ENCODE measurements at regions not wholly inside any gene's neighbourhood (a gene's known extent, or its start where the extent isn't known, plus 50 kb on each side); places are given as distances from the start of the nearest gene placed in this dataset.

DNA sequence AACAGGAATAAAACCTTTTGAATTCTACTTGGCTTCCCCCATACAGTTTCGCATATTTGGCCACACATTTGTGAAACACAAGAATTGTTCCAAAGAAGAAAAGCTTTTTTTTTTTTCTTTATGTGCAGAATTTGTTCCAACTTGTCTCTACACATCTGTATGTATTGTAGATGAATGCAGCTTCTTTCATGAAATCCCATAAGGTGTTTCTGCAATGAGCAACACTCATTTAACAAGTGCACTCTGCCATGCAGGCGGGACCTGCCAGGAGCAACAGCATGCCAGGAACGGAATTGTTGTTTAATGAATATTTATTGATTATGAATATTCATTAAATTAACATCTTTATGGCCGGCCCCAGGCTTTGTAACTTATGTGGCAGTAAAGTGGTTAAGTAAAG is 1075.0 kb downstream of the TTLL7 start:
- DNase-seq = no peak

DNA sequence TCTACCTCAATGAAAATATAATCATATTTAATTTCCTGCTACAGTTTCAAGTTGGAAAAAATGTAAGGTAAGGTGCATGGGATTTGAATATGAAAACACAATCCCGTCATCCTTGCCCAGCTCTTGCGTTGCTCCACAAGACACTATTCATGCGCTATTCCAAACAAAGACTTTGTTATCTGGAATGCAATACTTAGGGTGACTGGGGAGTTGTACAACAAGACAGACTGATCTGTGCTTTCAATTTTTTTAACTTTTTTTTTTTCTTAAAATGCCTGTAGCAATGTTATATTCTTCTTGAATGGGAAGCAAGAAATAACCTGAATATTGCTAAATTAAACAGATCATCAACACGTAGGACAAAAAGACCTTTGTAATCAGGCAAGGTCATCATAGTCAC is 1077.2 kb downstream of the TTLL7 start:
- DNase-seq = no peak

DNA sequence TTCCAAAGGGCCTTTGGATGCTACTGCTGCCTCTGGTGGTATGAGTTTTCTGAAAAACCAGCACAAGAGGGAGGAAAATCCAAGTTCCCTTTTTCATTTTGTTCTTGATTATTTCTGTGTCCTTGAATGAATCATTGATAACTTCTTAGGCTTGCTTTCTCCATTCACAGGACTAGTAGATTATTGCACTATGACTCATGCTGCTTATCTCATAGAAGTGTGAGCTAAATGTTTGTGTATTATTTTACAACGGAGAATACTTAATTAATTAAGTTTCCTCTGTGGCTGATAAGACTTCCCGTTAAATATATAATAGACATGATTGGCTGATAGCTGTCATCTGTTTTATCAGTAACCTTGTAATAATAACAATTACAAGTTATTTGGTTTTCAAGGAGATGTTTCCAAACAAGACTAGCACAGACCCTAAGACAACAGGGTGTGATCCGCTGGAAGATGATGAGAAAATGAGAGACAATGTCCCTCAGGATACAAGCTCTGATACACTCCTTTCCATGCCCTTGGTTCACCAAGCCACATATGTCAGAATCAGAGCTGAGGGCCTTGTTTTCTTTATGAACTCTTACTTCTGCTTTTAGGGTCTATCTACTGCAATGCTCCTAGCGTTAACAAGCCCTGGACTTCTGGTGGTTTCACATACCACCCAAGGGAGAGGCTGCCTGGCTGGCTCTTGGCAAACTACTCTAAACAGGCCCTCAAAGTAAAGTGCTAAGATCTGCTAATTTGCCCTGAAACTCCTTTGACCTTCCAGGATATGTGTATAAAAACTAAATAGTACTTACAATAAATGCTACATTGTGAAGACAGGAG is 1078.3 kb downstream of the TTLL7 start:
- DNase-seq = no peak

DNA sequence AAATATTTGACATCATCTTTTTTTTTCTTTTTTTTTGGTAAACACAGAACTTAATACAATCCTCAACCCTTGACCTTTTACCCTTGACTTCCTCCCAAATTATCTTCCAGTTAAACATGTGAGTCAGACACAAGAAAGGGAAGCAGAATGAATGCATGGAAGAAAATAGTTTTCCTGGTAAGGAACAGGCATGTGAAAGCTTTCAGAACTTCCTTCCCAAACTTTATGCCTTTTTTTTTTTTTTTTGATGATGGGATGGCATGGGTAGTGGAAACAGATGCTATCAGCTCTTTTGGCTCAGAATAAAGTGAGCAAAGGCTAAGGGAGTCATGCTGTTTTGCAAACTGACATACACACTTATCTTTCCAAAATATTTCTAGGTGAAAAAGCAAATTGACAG is 1079.1 kb downstream of the TTLL7 start:
- DNase-seq = no peak

DNA sequence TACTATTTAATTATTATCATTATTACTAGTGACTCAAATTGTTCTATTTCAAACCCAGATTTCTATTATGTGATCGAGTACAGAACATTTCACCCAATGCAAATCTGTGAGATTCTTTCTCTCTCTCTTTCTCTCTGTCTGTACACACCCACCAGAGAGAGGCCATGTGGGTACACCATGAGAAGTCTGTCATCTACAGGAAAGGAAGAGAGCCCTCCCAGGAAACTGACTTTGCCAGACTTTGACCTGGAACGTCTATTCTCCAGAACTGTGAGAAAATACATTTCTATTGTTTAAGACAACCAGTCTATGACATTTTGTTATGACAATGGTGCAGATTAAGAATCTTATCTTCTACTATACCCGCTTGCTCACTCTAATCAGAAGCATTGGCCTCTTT is 1091.6 kb downstream of the TTLL7 start:
- no peak for DNase-seq

DNA sequence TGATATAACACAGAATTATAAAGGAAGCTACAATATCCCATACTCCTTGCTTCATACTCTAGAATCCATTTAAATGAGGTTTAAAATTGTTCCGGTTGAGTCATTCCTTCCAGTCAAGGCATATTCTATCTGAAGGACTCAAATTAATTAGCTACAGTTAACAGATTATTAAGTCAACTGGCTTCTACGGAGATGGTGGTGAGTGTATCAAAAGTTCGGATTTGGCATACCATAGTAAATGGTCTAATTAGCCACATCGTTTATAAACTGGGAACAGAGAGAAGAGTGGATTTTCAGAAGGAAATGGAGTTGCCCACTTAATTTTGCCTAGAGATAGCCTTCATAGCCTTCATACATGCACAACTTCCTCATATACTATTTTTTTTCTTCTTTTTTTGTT is 1095.3 kb downstream of the TTLL7 start:
- no peak for DNase-seq

DNA sequence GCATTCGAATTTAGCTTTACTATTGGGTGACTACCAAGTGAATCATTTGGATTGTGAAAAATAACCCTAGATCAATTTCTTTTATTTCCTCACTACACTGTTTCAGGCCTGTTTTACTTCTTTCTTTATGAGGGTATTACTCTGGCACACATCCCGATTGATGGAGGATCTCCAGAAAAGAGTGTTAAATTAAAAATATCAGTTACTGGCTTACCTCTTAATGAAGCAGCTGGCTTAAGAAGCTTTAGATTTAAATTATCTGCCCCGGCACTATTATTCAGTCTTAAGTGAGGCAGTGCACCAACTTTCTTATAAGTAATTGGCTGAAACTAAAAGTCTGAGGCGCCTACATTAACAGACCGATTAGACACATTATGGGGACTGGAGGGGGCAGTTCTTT is 1097.4 kb downstream of the TTLL7 start:
- no peak for DNase-seq

DNA sequence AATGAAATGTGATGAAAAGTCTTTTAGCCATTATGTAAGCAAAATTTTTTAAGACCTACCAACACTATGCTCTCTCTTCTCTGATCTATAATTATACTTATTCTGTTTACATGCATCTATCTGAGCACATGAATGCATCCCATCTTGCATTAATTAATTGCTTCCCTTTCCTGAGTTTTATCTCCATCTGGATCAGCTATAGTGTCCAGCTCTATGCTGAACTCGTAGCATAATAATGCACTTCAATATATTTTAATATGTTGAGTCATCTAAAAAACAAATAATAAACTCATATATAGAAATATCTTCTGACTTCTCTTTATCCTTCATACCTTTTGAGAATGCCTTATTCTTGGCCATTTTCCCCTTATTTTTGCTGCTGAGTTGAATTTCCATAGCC is 1097.8 kb downstream of the TTLL7 start:
- no peak for DNase-seq

DNA sequence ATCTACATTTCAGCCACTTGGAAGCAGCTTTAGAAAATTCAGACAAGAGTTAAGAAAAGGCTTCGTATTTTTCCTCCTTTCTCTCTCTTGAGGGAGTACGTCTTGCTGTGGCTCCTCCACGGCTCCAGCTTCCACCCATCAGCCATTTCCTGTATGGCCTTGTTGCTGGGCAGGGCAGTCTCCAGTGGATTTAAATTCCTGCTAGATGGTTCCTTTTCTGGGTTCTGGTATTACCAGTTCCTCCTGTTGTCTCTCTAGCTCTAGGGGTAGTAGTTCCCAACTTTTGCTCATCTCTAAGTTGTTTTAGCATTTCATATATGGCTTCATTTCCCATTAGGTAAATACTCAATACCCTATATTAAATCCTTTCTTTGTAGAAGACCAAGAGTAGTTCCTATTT is 1098.3 kb downstream of the ADGRL2 start:
- no peak for DNase-seq

DNA sequence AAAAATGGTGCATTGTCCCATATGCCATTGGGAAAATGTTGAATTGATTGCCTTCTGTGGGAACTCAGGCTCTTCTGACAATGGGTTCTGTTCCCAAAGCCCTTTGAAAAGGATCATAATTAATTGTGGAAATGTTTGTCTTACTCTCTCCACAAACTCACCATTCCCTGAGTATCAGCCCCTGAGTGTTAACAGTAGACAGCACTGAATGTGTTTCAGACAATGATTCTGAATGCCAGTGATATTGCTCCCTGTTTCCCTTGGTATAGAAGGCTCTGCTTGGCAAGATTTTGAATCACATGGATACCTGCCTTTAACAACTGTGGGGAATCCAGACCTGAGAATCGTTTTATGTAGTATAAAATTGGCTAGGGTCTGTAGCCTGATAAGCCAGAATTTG is 1096.8 kb downstream of the ADGRL2 start:
- no peak for DNase-seq

DNA sequence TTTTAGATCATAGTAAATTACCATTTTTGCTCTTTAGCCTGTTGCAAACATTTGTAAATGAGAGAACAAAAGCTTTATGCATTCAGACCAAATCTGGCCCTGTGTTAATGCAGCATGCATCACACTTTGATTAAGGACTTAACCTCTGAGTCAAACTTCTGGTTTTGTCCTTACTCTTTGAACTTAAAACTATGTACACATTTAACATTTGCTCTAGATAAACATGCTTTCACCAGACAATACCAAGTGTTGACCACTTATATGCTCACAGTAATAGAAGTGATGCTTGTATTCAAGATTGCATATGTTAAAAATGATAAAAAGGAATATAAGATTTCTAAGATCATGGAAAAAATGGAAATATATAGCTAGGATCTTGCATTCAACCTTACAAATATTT is 1095.3 kb downstream of the ADGRL2 start:
- no peak for DNase-seq

DNA sequence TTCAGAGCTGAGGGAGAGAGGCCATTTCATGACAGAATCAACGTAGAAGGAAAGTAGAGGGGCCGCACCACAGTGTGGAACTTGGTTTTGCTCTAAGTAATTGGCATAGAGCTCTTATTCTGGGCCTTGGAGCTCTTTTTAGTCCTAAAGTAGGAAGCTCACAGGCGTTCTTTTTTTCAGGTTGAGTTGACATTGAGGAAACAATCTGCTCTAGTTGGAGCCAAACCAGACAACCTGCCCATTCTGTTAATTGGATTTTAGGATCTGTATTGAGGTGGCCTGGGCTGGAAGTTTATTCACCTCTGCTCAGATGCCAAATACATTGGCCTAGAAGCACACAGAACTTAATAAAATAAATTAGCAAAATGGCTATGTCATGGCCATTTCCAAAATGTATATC is 1093.9 kb downstream of the ADGRL2 start:
- DNase-seq = no peak

DNA sequence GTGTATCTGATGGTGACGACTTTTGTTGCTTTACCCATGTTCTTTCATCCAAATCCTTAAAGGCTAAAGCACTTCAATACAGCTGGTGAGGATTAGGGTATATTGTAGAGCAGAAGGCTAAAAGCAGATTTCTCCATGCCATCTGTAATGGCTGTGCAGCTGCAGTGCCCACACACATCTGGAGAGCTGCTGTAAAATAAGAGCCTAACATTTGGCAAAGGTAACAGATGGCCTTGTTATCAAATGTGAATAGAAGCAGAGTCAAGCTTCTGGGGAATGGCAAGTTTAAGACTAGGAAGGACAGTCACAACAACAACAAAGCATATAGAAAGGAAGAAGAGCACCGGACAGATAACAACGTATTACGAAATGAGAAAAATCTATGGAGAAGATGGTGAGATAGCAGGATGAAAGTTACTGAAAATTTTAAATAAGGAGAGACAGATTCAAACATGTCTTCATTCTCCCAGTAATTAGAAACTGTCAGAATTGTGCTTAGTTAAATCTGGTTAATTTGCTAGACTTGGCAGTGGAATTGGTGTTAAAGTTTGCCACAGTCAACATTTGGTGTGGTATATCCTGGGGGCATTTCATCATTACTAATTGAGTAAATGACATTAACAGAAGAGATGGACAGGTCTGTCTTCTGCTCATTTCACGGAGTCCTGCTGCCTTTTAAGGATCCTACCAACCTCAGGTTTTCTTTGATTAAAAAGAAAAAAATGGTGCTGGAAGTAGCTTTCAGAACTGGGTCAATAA is 1093.2 kb downstream of the ADGRL2 start:
- DNase-seq = no peak

DNA sequence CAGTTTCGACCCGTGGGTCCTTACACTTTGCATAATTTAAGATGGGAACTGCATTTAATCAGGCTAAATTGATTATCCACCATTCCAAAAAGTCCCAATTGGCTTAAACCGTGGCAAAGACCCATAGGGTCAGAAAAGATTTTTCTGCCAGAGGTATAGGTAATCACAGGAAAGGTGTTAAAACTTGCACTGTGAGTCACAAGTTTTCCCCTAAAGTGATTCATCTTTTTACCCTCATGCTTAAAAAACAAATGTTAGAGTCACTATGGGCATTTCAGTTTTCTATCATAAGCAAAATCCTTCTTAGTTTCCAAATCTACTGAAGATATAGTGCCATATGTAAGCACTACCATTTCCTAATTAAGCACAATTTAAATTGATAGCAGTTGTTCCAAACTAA is 1079.8 kb downstream of the ADGRL2 start:
- DNase-seq = no peak

DNA sequence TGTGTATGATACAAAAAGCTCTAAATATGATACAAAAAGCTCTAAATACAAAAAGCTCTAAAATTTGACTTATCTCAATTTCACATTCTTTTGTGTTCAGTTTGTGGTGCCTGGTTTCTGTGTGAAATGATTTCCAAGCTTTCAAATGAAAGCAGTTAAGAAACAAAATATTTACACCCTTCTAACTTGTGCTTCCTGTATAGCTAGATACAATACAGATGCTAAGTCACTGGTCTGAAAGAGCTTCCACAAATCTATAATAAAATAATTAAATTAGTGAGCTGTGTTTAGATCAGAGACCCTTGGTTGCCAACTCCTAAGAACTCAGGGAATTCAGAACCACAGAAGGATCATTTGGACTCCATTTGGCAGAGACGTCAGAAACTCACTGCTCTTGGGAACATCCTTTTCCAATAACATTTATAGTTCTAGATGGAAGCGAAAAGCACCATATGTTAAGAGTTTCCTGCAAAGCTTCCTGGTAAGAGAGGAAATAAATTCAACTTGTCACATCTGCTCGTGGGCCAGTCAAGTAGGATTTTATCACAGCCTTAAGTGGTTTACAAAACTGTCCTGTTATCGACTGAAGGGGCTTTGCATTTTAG is 1079.1 kb downstream of the ADGRL2 start:
- DNase-seq = no peak

DNA sequence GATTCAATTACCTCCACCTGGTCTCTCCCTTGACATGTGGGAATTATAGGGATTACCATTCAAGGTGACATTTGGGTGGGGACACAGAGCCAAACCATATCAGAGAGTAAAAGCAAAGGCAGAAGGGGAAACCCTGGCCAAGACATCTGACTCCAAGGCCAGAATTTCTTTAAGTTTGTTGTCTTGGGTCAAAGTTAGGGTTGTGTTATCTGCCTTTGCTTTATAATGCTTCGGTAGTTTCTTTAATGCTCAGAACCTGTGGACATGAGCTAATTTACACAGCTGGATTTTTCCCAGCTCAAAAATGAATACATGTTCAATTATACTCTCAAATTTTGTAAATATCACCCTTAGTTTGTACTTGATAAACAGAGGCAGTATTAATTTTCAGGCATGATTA is 1074.4 kb downstream of the ADGRL2 start:
- DNase-seq = no peak

DNA sequence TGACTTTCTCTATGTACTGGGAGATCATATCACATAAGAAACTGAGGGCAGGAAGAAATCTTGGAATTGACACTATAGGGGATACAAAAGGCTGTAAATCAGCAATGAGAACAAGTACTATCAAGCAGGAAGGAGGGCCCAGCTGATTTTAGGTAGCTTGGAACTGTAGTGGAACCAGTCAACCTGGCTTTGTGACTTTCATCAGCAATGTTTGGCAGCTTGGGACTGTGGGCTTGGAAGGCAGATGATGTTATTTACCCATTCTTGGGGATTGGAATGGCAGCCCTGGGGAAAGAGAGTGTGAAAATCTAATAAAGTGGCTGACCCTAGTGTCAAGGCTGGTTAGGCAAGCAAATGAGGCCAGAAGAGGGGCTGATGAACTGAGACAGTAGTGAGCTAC is 1073.3 kb downstream of the ADGRL2 start:
- DNase-seq = no peak

DNA sequence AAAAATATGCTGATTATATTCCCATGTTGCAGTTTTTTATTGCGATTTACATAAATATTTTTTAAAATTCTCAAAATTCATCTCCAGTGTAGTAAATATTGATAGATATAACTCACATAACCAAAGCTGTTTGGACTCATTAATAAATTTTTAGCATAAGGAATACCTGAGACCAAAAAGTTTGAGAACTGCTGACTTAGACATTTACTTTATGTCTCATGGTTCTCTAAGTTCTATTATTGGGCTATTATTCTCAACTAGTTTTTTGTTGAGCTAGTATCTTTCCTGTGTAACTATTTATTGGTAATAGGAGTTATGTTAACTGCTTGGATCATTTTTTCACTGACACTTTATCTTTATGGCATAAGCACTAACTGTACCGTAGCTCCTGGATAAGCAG is 1069.6 kb downstream of the ADGRL2 start:
- no peak for DNase-seq

DNA sequence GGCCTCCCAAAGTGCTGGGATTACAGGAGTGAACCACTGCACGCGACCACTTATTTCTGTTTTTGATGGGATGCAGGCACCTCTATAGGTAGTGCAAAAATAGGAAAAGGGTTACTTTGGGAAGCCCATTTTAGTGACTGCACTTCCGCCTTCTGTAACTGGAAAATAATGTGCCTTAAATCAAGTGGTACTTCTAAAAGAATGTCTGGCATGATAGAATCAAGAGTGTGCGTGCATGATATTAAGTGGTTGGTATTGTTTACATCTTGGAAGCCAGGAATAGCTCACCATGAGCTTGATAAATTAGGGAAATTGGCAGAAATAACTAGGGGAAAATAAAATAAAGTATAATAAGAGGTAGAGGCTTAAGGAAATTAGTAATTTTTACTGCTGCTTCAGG is 1067.0 kb downstream of the ADGRL2 start:
- no peak for DNase-seq

DNA sequence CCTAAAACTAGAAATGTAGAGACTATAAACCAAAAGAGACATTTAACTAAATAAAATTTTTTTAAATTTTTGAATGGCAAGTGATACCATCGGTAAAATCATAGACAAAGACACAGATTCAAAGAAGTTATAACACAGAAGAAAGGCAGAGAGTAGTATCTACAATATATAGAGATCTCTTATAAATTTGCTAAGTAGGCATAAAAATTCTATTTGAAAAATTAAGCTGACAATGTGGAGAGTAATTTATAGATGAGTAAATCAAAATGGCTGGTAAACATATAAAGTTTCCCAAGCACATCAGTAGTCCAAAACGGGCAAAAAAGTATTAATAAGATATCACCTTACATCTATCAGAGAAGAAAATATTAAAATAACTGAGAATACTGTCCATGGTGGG is 1061.0 kb downstream of the ADGRL2 start:
- no peak for DNase-seq

DNA sequence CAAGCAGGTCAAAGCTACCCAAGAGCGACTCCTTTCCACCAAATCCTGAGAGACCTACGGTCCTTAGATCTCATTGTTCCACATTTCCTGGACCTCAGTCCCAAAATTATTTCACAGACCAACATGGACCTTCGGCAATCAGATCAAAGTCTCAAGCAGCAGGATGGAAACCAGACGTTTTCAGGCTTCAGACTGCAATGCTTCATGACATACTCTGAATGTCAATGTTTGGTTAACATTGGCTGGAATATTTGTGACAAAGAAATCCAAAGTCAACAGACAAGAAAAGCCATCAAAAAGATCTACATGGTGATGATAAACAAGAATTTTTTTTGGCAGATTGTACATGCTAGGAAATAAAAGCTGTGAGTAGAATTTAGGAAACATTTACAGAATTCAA is 1057.3 kb downstream of the ADGRL2 start:
- no peak for DNase-seq

DNA sequence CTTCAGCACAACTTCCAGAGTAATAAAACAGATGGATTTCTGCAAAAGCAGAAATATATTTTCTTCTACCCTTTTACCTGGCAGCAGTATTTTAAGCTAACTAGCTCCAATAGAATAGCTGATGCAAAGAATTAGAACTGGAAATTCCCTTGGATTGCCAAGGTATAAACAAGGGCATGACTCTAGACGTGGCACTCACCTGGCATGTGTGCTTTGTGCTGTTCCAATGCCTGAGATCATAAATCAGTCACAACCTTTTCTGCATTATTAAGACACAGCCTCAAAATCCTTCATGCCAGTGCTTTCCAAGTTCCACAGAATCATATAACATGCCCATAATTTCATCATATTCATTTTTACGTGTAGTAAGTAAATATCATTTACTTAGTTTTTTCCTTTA is 1048.7 kb downstream of the ADGRL2 start:
- DNase-seq = no peak

DNA sequence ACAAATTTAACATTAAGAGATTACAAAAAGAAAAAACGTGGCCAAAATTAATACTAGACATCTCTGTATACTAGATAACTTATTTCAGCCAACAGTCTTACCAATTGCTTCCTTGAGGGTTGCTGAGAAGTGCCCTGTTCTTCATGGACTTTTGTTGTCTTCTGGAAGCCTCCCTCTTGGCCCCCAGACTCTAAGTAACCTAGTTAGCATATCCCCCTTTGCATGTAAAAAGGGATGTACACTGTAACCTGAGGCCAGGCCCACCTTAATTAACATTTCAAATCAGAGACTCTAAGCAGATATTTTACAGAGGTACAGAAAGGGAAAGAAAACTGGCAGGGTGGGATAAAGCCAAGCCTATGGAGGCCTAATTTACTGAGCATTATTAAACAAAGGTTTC is 1047.3 kb downstream of the ADGRL2 start:
- no peak for DNase-seq

DNA sequence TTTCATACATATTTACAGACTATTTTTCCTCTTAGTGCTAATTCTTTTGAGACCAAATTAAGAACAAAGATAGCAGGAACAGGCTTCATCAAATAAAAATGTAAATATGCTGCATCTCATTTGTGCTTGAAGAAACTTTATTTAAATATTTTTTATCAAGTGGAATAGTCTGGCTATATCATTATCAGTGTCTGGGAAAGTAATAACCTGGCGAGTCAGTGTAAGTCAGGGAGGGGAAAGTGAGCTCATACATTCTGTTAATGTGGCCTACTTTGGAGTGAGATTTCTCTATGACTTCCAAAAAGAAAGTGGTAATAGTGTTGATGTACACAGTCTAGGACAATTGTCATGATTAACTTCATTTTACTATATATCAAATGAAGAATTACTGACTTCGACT is 1045.1 kb downstream of the ADGRL2 start:
- DNase-seq = no peak
